ENCODE measurements at regions not wholly inside any gene's neighbourhood (a gene's known extent, or its start where the extent isn't known, plus 50 kb on each side); places are given as distances from the start of the nearest gene placed in this dataset.
A peak's percentile ranks its signal among the peaks of the same experiment; 100 is the strongest.

DNA sequence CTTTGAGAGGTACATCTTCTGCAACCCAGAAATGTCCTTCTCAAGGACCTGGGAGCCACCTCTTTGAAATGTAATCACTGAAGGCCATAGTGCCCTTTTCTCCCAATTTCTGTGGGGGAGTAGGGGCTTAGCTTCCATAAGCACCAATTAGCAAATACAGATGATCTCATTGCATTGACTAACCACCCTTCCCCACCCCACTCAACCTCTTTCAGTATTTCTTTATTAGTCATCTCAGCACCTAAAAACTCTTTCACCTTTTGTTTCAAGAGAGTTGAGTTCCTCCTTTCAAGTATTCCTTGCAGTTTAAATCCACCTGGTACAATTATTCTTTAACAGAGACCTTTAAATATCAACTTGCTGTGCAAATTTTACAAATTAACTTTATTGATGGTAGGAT is 1011.8 kb upstream of the CDH2 start:
- Mint-ChIP-seq H3K4me3 (ENCODE audit: unreplicated experiment) (no peak overlapping the region), H3K36me3 (ENCODE audit: low read depth) (no peaks in the 10 kb centered on the region), H3K27ac (ENCODE audit: unreplicated experiment) (no peak overlapping the region), H3K27me3 (ENCODE audit: low read depth) (no peaks in the 10 kb centered on the region), H3K9me3 (ENCODE audit: low read depth) (no peaks in the 10 kb centered on the region), H3K4me1 (ENCODE audit: low read depth) (no peaks in the 10 kb centered on the region)
- DNase-seq (ENCODE audit: low spot score): no peak
- TF ChIP-seq, protein P1, sequence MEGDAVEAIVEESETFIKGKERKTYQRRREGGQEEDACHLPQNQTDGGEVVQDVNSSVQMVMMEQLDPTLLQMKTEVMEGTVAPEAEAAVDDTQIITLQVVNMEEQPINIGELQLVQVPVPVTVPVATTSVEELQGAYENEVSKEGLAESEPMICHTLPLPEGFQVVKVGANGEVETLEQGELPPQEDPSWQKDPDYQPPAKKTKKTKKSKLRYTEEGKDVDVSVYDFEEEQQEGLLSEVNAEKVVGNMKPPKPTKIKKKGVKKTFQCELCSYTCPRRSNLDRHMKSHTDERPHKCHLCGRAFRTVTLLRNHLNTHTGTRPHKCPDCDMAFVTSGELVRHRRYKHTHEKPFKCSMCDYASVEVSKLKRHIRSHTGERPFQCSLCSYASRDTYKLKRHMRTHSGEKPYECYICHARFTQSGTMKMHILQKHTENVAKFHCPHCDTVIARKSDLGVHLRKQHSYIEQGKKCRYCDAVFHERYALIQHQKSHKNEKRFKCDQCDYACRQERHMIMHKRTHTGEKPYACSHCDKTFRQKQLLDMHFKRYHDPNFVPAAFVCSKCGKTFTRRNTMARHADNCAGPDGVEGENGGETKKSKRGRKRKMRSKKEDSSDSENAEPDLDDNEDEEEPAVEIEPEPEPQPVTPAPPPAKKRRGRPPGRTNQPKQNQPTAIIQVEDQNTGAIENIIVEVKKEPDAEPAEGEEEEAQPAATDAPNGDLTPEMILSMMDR (IDR thresholded peaks at IDR 0.05): no peak

DNA sequence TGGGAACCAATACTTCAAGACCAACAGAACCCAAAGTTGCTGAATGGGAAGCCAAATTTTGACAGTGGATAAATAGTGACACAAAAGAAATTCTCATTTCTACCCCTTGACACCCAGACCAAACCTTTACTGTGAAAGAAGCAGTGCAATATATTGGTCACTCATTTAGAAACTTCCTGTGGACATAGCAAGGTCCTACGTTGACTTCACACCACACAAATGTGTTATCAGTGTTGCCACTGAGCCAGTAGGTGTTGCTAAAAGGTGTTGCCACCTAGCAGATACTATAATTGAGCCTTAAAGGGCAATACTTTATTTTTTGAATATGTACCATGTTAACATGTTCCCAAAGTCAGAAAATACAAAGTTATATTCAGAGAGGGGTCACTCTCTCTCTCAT is 1008.9 kb upstream of the CDH2 start:
- H3K27me3 Mint-ChIP-seq (ENCODE audit: low read depth): no peaks in the 10 kb centered on the region
- H3K4me1 Mint-ChIP-seq (ENCODE audit: low read depth): peaks cover 12% of the 10 kb centered on the region
- no peaks in the 10 kb centered on the region for H3K9me3 Mint-ChIP-seq (ENCODE audit: low read depth)
- H3K4me3 Mint-ChIP-seq (ENCODE audit: unreplicated experiment): no peak overlapping the region
- TF ChIP-seq, protein P1 (IDR thresholded peaks at IDR 0.05): no peak
- no peak overlapping the region for H3K27ac Mint-ChIP-seq (ENCODE audit: unreplicated experiment)
- no peaks in the 10 kb centered on the region for H3K36me3 Mint-ChIP-seq (ENCODE audit: low read depth)
- DNase-seq (ENCODE audit: low spot score): no peak

DNA sequence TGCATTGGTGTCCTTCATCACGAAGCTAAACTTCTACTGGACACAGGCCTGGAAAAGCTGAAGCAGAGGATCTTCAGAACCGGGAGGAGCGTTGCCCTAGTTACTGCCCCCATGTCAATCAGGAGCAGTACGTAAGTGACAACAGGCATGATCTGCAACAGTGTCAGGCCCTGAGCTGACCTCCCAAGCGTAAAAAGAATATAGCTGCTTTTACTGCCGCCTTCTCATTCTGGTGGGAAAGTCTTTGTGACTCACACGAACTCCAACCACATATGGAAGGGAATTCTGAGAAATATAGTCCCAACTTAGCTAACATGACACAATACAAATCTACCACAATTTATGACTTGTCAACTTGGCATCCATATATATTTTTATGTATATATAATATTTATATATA is 1007.7 kb upstream of the CDH2 start:
- Mint-ChIP-seq H3K9me3 (ENCODE audit: low read depth) (no peaks in the 10 kb centered on the region), H3K4me3 (ENCODE audit: unreplicated experiment) (no peak overlapping the region), H3K27me3 (ENCODE audit: low read depth) (no peaks in the 10 kb centered on the region), H3K36me3 (ENCODE audit: low read depth) (no peaks in the 10 kb centered on the region), H3K4me1 (ENCODE audit: low read depth) (peaks cover 13% of the 10 kb centered on the region), H3K27ac (ENCODE audit: unreplicated experiment) (no peak overlapping the region)
- DNase-seq (ENCODE audit: low spot score): no peak
- TF ChIP-seq, protein P1 (IDR thresholded peaks at IDR 0.05): no peak

DNA sequence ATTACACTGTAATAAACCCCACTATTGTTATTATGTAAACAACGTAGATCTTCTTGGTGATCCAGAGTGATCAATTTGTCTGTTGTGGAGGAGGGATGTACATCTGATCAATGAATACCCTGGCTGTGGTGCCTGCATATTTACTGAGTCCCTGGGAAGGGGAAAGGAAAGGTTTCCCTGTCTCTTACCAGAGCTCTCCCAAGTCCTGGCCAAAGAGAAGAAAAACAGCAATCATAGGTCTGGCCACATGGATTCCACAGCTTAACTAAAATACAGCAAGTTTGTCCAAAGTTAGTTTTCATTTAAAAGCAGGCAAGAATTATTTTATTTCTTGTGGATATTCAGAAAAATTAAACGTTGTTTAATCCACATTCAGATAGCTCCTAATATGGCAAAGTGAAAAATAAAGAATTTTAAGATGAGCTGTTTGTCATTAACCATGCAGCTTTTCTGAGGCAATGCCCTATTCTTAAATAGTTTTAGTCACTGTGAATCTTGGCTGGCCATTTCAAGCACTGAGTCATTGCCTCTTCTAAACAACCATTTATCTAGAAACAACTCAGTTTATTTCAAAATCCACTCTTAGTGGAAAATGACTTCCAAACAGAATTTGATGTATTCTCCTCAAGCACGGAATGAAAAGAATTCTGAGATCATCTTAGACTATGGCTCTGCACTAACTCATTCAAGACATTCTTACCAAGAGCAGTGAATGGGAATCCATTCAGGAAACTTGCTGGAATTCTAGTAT is 1004.4 kb upstream of the CDH2 start:
- DNase-seq (ENCODE audit: low spot score): no peak
- Mint-ChIP-seq H3K4me1 (ENCODE audit: low read depth) (peaks cover 13% of the 10 kb centered on the region), H3K9me3 (ENCODE audit: low read depth) (no peaks in the 10 kb centered on the region), H3K27ac (ENCODE audit: unreplicated experiment) (peak overlapping the region; percentile 88), H3K27me3 (ENCODE audit: low read depth) (no peaks in the 10 kb centered on the region), H3K4me3 (ENCODE audit: unreplicated experiment) (no peak overlapping the region), H3K36me3 (ENCODE audit: low read depth) (no peaks in the 10 kb centered on the region)
- TF ChIP-seq, protein P1 (IDR thresholded peaks at IDR 0.05): peak; percentile 16

DNA sequence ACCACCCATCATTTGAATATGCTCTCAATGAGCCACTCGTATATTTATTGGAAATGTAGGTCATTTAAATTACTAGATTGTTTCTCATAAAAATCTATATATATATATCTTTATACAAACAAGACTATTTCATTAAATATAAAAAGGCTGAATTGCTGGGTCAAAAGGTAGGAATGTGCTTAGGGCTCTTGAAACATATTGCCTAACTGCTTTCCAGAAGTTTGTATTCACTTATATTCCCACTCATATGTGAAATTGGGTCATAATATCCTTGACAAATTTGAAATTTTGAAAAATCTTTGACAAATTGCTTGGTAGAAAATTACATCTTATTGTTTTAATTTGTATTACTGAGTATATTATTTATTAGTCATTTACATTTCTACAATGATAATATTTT is 999.8 kb upstream of the CDH2 start:
- no peak for DNase-seq (ENCODE audit: low spot score)
- TF ChIP-seq, protein P1 (IDR thresholded peaks at IDR 0.05): no peak
- no peaks in the 10 kb centered on the region for H3K27me3 Mint-ChIP-seq (ENCODE audit: low read depth)
- no peak overlapping the region for H3K4me3 Mint-ChIP-seq (ENCODE audit: unreplicated experiment)
- H3K27ac Mint-ChIP-seq (ENCODE audit: unreplicated experiment): no peak overlapping the region
- peaks cover 19% of the 10 kb centered on the region for H3K4me1 Mint-ChIP-seq (ENCODE audit: low read depth)
- no peaks in the 10 kb centered on the region for H3K36me3 Mint-ChIP-seq (ENCODE audit: low read depth)
- H3K9me3 Mint-ChIP-seq (ENCODE audit: low read depth): no peaks in the 10 kb centered on the region
